Renal pelvis (tissue), 1 donor: ENCODE measurements at regions not wholly inside any gene's neighbourhood (a gene's known extent, or its start where the extent isn't known, plus 50 kb on each side); places are given as distances from the start of the nearest gene placed in this dataset.

Experiments used
- DNase-seq: peaks from one replicate; pipeline ENCODE4 v3.0.0-alpha.2; 2013

DNA sequence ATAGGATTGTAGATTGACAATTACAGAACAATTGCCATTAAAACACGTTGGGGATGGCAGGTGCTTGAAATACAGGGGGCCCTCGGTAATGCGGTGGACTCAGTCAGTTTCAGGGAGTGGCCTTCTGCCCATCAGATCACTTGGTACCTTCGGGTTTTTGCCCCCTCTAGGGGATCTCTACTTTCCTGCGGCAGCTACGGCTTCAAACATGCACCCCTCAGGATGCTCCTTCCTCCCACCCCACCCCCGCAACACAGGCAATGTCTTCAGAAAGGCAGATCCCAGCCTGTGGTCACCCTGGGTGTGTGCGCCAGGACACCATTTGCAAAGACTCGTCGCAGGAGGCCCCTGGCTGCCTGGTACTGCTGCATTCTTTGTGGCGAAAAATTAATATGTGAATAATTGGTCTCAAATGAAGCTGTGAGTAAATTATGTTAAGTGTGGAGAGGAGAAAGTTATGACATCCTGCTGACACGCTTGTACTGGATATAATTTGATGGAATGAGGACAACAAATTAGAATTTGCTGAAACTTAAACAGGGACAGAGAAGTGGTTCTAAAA, 431.0 kb upstream of the MKI67 start:
- DNase-seq: no peak

DNA sequence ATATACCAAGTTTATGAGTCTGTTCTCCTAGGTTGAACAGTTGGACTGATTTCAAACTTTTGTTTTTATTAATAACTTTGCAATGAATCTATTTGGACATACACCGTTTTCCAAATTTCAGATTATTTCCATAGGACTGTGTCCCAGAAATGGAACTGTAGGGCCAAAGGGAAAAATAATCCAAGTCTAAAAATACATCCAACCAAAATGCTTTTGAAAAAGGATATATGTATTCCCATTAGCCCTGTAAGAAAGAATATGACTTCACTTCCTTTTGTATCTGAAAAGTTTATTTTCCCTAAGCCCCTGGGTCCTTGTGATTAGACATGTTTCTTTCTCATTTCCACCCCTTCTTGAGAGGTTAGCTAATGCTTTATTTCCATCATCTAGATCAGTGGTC, 434.2 kb upstream of the MKI67 start:
- no peak for DNase-seq

DNA sequence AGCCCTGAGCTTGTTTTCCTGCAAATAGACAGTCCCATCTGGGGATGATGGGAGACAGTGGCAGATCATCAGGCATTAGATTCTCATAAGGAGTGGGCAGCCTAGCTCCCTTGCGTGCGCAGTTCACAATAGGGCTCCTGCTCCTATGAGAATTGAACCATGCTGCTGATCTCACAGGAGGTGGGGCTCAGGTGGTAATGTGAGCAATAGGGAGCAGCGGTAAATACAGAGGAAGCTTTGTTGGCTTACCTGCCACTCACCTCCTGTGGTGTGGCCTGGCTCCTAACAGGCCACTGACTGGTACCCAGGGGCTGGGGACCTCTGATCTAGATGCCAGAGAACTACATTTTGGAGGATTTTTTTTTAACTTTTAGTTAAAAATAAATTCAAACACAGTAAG, 434.8 kb upstream of the MKI67 start:
- DNase-seq: no peak

GRCh38 chr10:128563387-128563786, 437.2 kb upstream of the MKI67 start:
- no peak for DNase-seq

GRCh38 chr10:128563904-128564303, 437.7 kb upstream of the MKI67 start:
- no peak for DNase-seq

- no peak for DNase-seq
These were observed 440.2 kb upstream of the MKI67 start for GRCh38 chr10:128566361-128566968.

GRCh38 chr10:128567551-128567950, 441.3 kb upstream of the MKI67 start:
- DNase-seq: no peak

DNA sequence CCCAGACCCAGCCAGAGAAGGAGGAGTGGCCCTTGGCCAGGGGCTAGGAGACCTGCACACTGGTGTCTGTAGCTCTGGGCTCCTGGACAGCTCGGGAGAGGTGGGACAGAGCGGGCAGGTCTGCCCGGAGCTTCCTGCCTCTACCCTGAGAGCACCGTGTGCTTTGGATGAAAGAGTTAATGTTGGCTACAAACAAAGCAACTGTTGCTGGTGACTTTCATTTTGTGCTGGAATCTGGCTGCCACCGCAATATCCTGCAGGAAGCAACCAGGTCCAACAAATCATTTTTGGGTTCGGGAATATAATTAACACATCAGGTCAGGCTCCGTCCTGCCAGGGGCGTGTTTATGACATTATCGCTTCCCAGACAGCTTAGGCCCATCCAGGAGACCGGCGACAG, 441.8 kb upstream of the MKI67 start:
- no peak for DNase-seq

GRCh38 chr10:128568491-128568890, 442.3 kb upstream of the MKI67 start:
- no peak for DNase-seq

DNA sequence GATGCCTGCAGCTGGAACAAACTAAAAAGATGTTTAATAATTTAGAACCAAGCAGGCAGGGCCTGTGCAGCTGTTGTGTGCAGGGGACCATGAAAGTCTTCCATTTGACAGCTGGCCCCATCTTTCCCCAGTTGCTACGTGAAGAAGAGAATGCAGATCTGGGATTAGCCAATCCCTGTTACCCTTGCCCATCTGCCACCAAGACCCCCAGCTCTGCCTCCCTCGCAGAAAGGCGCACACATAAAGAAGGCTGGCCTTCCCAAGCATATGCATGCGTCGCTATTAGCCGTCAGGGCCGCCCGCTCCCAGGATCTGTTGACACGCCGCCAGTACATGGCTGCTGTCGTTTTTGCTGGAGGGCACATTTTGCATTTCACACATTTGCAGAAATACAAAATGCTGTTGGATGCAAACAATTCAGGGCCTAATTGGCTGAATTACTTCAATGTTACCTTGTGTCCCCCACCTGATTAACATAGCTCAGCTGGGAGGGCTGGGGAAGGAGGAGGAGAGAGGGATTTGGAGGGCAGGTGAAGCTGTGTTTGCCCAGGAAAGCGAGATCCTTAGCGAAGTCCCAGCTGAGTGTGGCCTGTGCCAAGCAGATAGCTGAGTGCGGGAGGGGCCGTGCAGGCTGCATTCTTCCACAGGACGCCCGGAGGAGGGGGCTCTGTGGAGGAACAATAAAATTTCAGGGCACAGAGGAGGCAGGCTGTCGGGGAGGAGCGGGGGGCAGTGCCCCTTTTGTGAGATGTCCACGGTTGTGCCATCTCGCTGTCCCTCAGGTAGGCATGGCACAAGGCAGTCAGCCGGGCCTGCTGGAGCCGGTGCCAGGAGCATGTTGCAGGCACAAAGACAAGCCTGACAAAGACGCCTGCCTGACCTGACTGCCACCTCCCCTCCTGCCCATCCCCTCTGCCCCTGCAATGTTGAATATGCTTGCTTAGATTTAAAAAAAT, 443.0 kb upstream of the MKI67 start:
- DNase-seq: no peak

- no peak for DNase-seq
These were observed 444.2 kb upstream of the MKI67 start for GRCh38 chr10:128570319-128570995.

GRCh38 chr10:128571071-128571470, 444.8 kb upstream of the MKI67 start:
- DNase-seq: no peak

DNA sequence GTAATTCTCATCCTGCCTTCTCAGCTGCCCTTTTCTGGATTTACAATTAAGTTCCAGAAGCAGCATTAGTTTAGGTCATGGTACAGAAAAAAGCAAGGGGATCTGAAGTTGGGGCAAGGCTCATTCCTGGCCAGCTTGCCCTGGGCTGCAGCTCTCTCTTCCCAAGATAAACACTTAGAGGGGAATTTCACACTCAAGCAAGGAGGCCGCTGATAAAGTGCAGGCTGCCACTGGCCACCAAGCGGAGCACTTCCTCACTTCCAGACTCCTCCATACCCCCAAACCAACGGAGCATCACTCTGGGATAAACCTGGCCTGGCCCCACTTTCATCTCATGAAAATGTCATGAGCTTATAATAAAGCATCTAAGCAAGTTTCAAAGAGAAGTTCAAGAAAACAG, 445.5 kb upstream of the MKI67 start:
- DNase-seq: no peak

DNA sequence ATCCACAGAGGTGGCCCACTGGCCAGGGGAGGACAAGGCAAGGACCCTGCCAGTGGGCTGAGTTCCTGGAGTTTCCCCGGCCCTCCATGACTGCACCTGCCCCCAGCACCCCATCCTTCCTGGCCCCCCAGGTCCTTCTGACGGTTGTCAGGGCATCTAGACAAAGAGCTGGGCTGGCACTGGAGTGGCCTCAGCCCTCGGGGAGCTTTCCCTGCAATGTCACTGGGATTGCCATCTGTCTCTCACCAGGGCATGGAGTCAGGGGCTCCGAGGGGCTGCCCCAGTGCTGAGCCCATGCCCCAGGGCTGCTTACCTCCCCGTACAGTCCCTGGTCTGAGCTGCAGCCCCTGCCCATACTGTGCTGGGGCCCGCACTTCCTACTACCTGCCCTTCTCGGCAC, 446.5 kb upstream of the MKI67 start:
- DNase-seq: no peak

GRCh38 chr10:128573281-128573845, 447.1 kb upstream of the MKI67 start:
- DNase-seq: peak; percentile 22

DNA sequence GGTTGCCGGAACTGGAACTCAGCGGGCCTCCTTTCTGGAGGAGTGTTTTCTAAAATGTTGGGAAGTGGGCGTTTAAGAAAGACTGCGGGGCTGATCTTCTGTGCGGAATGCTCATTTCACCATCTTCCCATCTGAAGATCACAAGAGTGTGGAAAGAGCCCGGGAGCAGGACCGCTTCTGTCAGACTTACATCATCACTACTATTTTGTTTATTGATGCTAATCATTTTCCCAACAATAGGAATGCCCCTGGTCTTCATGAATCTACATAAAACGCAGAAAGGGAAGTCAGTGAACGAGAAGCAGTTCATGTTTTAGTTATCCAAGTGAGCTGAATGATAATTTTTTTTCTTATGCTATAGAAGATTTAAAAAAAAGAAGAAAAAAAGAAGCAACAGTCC, 447.8 kb upstream of the MKI67 start:
- no peak for DNase-seq

DNA sequence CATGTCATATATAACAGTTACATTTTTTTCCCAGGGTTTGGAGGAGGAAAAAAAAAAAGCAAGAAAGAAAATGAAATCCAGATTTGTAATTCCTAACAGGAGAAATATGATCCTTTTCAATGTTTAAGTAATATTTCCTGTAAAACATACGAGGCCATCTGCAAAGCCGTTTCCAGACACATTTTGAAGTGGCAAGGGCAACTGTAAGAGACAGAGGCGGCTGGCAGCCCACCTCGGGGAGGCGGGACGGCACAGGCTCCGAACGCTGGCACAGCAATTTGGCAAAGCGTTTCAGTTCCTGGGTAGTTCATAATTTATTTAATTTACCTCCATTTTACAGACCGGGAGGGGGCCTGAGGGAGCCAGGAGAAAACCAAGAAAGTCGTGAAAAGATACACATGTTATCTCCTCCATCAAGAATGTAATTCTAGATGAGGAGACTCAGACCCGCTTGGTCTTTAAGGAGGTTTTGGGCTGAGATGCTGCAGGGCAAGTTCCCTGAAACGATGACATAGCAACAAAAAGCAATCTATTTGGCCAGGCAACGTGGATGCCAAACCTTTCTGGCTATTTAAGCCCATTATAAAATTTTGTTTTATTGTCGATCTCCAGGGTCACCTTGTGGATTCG, 448.5 kb upstream of the MKI67 start:
- DNase-seq: no peak

- no peak for DNase-seq
These were observed 449.5 kb upstream of the MKI67 start for GRCh38 chr10:128575761-128576160.

DNA sequence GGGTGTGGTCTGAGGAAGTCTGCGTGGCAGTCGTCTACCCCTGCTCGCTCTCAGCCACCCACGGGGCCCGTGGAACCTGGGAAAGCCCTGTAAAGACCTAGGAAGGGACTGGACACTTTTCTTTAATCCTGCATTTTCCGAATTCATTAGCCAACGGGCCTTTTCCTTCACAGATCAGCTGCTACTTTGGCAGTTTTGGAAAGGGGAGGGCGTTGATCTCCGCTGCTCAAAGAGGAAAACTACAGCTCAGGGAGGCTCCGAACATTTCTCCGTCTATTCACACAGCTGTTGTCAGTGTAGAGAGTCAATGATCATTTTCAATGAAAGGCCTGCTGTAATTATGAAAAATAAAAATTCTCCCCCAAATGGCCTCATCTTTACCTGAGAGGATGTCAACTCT, 450.1 kb upstream of the MKI67 start:
- DNase-seq: no peak

DNA sequence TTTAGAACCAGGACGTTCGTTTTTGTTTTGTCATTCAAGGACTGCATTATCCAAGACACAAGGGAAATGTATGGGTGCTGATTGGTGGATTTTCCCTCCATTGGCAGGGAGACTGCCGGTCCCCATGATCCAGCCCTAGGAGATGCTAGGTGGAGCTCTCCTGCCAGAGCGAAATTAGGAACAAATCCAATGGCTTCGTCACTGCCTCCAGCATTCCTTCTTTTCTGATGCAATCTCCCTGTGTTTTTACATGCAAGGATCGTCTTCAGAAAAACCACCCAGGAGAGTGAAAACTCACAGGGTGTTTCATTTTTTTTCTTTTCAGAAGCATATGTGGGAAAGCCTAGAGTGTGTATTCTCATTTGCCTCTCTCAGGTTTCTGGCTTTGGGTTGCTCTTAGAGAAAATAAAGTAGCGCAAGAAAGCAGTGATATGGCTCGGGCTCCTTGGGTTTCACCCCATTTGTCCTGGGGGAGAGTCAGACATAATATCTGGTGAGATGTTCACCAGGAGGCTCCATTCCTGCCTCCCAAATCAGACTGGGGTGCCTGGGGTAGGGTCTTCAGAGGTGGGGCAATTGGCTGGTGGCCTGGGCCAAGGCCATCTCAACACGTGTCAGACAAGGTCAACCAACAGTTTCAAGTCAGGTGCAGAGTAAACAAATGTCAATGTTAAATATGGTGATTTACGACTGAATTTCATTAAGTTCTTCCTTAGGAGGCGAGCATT, 450.9 kb upstream of the MKI67 start:
- no peak for DNase-seq
